GM12875 (cell line): ENCODE measurements at regions not wholly inside any gene's neighbourhood (a gene's known extent, or its start where the extent isn't known, plus 50 kb on each side); places are given as distances from the start of the nearest gene placed in this dataset.
"Not testable (repeated sequence)": the region's sequence is repeated elsewhere in the genome, so short reads cannot be mapped to it uniquely, and the experiment has no call there.

Experiments used
- H3K4me3 ChIP-seq: one replicate; pipeline ENCODE4 v1.5.1; 2011; ENCODE audit warnings: low read depth, low read length, control low read depth
- CTCF ChIP-seq: IDR thresholded peaks from 2 replicates; pipeline ENCODE4 v1.5.1; 2011; ENCODE audit warnings: low read depth, mild to moderate bottlenecking, control low read depth, inconsistent platforms, low read length, moderate library complexity, borderline replicate concordance; ENCODE audit not compliant: insufficient read depth

GRCh38 chr10:78604721-78605120, 464.0 kb upstream of the ZMIZ1 start:
- TF ChIP-seq CTCF = no peak
- H3K4me3 ChIP-seq = no peak overlapping the region

GRCh38 chr10:78605800-78606350, 462.9 kb upstream of the ZMIZ1 start:
- no peak for TF ChIP-seq CTCF
- no peak overlapping the region for H3K4me3 ChIP-seq

- not testable (repeated sequence) for H3K4me3 ChIP-seq
These were observed 462.0 kb upstream of the ZMIZ1 start for GRCh38 chr10:78606766-78607165.

GRCh38 chr10:78609976-78610375, 458.8 kb upstream of the ZMIZ1 start:
- no peak for TF ChIP-seq CTCF
- H3K4me3 ChIP-seq = no peak overlapping the region

GRCh38 chr10:78613132-78613531, 455.6 kb upstream of the ZMIZ1 start:
- TF ChIP-seq CTCF = no peak
- no peak overlapping the region for H3K4me3 ChIP-seq

- H3K4me3 ChIP-seq = no peak overlapping the region
- TF ChIP-seq CTCF = no peak
These were observed 454.5 kb upstream of the ZMIZ1 start for GRCh38 chr10:78614267-78614666.

- TF ChIP-seq CTCF = no peak
These were observed 454.0 kb upstream of the ZMIZ1 start for GRCh38 chr10:78614744-78615143.

GRCh38 chr10:78616125-78616695, 452.6 kb upstream of the ZMIZ1 start:
- no peak overlapping the region for H3K4me3 ChIP-seq
- TF ChIP-seq CTCF = no peak

More at GRCh38 chr10:78614744-78615143, 454.0 kb upstream of the ZMIZ1 start:
- no peak overlapping the region for H3K4me3 ChIP-seq
